PFSK-1 (cell line): ENCODE measurements at regions not wholly inside any gene's neighbourhood (a gene's known extent, or its start where the extent isn't known, plus 50 kb on each side); places are given as distances from the start of the nearest gene placed in this dataset.

ENCODE experiments used
- POLR2AphosphoS5 ChIP-seq: IDR thresholded peaks from 2 replicates; pipeline ENCODE4 v1.6.1; 2012; ENCODE audit warnings: low read depth, mild to moderate bottlenecking, control low read depth, low read length, moderate library complexity
- REST ChIP-seq, 2 experiments: IDR thresholded peaks; 2 replicates each; pipeline versions ENCODE4 v1.6.1 to v1.8.0; 2011 to 2012; ENCODE audit warnings: low read depth in 2 of 2, low read length in 2 of 2, control low read depth in 1 of 2, inconsistent platforms in 1 of 2, mild to moderate bottlenecking in 1 of 2, moderate library complexity in 1 of 2; ENCODE audit not compliant: insufficient read depth in 1 of 2
- SIN3A ChIP-seq: IDR thresholded peaks from 2 replicates; pipeline ENCODE4 v1.6.1; 2012; ENCODE audit warnings: mild to moderate bottlenecking, low read length, moderate library complexity, borderline replicate concordance; ENCODE audit not compliant: insufficient read depth
- TAF1 ChIP-seq: IDR thresholded peaks from 2 replicates; pipeline ENCODE4 v1.6.1; 2012; ENCODE audit warnings: low read length, control low read depth, borderline replicate concordance; ENCODE audit not compliant: insufficient read depth

GRCh38 chr10:123550675-123551096 is 115.5 kb upstream of the GPR26 start:
- no peak for TF ChIP-seq TAF1
- no peak for TF ChIP-seq POLR2AphosphoS5
- TF ChIP-seq REST (IDR thresholded peaks at IDR 0.05; ENCODE audit: insufficient read depth in 1 of 2, low read depth in 2 of 2, low read length in 2 of 2), result no peak
- no peak for TF ChIP-seq SIN3A
